Glutamatergic neuron (in vitro differentiated cells): ENCODE measurements at regions not wholly inside any gene's neighbourhood (a gene's known extent, or its start where the extent isn't known, plus 50 kb on each side); places are given as distances from the start of the nearest gene placed in this dataset.

Experiments
- DNase-seq: peaks from one replicate; pipeline ENCODE4 v3.0.0; 2022
- H3K27ac Mint-ChIP-seq: one replicate; pipeline ENCODE4 v1.8.0; 2020; ENCODE audit warnings: mild to moderate bottlenecking, mixed read lengths, inconsistent platforms; ENCODE audit not compliant: unreplicated experiment
- H3K27me3 Mint-ChIP-seq: one replicate; pipeline ENCODE4 v1.8.0; 2020; ENCODE audit warnings: mild to moderate bottlenecking, moderate library complexity, mixed read lengths, inconsistent platforms; ENCODE audit not compliant: unreplicated experiment
- H3K36me3 Mint-ChIP-seq: one replicate; pipeline ENCODE4 v1.8.0; 2020; ENCODE audit warnings: mild to moderate bottlenecking, mixed read lengths, inconsistent platforms; ENCODE audit not compliant: unreplicated experiment
- H3K4me1 Mint-ChIP-seq: one replicate; pipeline ENCODE4 v1.8.0; 2020; ENCODE audit warnings: mild to moderate bottlenecking, low read depth, mixed read lengths, inconsistent platforms; ENCODE audit not compliant: unreplicated experiment
- H3K4me3 Mint-ChIP-seq: one replicate; pipeline ENCODE4 v1.8.0; 2020; ENCODE audit warnings: mild to moderate bottlenecking, mixed read lengths, inconsistent platforms; ENCODE audit not compliant: unreplicated experiment
- H3K9me3 Mint-ChIP-seq: one replicate; pipeline ENCODE4 v1.8.0; 2020; ENCODE audit warnings: mild to moderate bottlenecking, moderate library complexity, mixed read lengths, inconsistent platforms; ENCODE audit not compliant: unreplicated experiment
- CTCF ChIP-seq: fragments of 200-600 bp; sonication (generic); IDR thresholded peaks from one replicate; pipeline ENCODE4 v1.5.0; 2021; ENCODE audit not compliant: partially characterized antibody, unreplicated experiment

DNA sequence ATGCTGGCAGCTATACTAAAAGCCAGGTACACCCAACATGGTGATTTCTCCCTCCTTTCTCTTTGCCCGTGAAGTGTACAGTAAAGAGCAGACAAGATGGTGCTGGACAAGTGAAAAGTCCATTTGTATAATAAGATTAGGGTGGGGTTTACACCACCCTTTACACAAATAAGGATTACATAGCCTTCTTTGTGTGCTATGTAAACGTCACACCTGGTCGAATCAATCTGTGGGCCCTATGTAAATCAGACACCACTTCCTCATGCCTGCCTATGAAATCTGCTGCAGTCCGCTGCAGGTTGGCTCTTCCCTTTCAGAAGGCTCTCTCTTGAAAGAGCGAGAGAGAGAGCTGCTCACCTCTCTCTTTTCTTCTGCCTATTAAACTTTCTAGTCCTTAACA is 1054.3 kb upstream of the SLC39A10 start:
- Mint-ChIP-seq H3K9me3 (peaks cover 4% of the 10 kb centered on the region), H3K27ac (no peak overlapping the region), H3K4me3 (no peak overlapping the region), H3K27me3 (peaks cover 2% of the 10 kb centered on the region), H3K36me3 (peaks cover 22% of the 10 kb centered on the region), H3K4me1 (no peaks in the 10 kb centered on the region)
- DNase-seq, result no peak
- TF ChIP-seq CTCF, result no peak

GRCh38 chr2:194591192-194591591 is 1065.8 kb upstream of the SLC39A10 start:
- Mint-ChIP-seq H3K9me3 (no peaks in the 10 kb centered on the region), H3K4me1 (no peaks in the 10 kb centered on the region), H3K27me3 (no peaks in the 10 kb centered on the region), H3K36me3 (no peaks in the 10 kb centered on the region), H3K4me3 (no peak overlapping the region), H3K27ac (no peak overlapping the region)
- DNase-seq, result no peak
- TF ChIP-seq CTCF, result no peak

GRCh38 chr2:194587739-194588270 is 1069.2 kb upstream of the SLC39A10 start:
- no peaks in the 10 kb centered on the region for H3K27me3 Mint-ChIP-seq
- no peaks in the 10 kb centered on the region for H3K4me1 Mint-ChIP-seq
- H3K27ac Mint-ChIP-seq, result no peak overlapping the region
- no peak for TF ChIP-seq CTCF
- no peaks in the 10 kb centered on the region for H3K9me3 Mint-ChIP-seq
- DNase-seq, result no peak
- H3K4me3 Mint-ChIP-seq, result no peak overlapping the region
- no peaks in the 10 kb centered on the region for H3K36me3 Mint-ChIP-seq

- Mint-ChIP-seq H3K4me1 (no peaks in the 10 kb centered on the region), H3K27ac (no peak overlapping the region), H3K36me3 (no peaks in the 10 kb centered on the region), H3K4me3 (no peak overlapping the region), H3K9me3 (no peaks in the 10 kb centered on the region), H3K27me3 (no peaks in the 10 kb centered on the region)
- DNase-seq, result no peak
- no peak for TF ChIP-seq CTCF
These were observed 1089.4 kb upstream of the SLC39A10 start for GRCh38 chr2:194567661-194568017.

DNA sequence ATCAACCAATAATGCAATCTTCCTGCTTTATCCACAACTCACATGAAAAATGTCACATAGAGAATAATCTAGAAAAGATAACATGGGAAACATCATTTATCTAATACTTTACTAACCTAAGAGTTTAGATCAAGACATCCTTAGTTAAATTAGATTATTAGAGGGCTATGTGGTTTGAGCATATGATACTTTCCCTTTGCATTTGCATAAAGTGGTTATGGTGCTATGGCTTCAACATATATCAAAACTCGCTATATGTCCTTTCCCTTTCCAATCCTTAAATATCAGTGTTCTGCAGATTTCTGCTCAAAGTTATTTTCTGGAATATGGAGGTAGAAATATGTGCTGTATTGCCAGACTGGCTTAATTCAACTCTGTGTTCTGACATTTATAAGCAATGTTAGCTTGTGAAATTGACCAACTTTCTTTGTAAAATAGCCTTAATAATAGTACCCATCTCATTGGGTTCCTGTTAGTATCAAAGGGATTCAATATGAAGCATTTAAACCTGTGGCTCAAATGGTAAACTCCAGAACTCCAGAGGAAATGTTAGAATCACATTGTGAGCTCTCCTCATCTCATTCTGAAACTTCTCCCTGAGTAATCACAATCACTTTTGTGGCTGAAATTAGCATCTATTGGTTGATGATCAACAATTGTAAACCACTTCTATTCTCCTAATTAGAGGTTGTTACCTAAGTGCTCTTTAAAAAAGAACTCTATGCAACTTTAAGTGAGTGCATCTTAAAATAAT is 1089.9 kb upstream of the SLC39A10 start:
- no peaks in the 10 kb centered on the region for H3K9me3 Mint-ChIP-seq
- H3K27ac Mint-ChIP-seq, result no peak overlapping the region
- no peak for TF ChIP-seq CTCF

More for the DNA sequence above, 1089.9 kb upstream of the SLC39A10 start:
- Mint-ChIP-seq H3K4me3 (no peak overlapping the region), H3K27me3 (no peaks in the 10 kb centered on the region), H3K4me1 (no peaks in the 10 kb centered on the region), H3K36me3 (no peaks in the 10 kb centered on the region)
- no peak for DNase-seq
